SU-DHL-6 (cell line): ENCODE measurements at regions not wholly inside any gene's neighbourhood (a gene's known extent, or its start where the extent isn't known, plus 50 kb on each side); places are given as distances from the start of the nearest gene placed in this dataset.
"Not testable (repeated sequence)": the region's sequence is repeated elsewhere in the genome, so short reads cannot be mapped to it uniquely, and the experiment has no call there.

Experiments
- H2AFZ ChIP-seq: fragments of 200-600 bp; sonication (generic); 2 replicates; pipeline ENCODE4 v1.6.1; 2014; ENCODE audit warnings: low read depth, mild to moderate bottlenecking, moderate library complexity, mixed read lengths, antibody characterized with exemption, low read length; ENCODE audit not compliant: severe bottlenecking
- H3F3A ChIP-seq: fragments of 200-600 bp; shearing (Covaris generic); 2 replicates; pipeline ENCODE4 v1.6.0; 2016; ENCODE audit warnings: antibody characterized with exemption, mild to moderate bottlenecking; ENCODE audit not compliant: insufficient read depth
- H3K27ac ChIP-seq: fragments of 200-600 bp; sonication (generic); 2 replicates; pipeline ENCODE4 v1.5.1; 2016; ENCODE audit warnings: low read depth, mild to moderate bottlenecking, low read length, moderate library complexity, mixed read lengths
- H3K27me3 ChIP-seq: fragments of 200-600 bp; sonication (generic), shearing (Covaris generic); 2 replicates; pipeline ENCODE4 v1.6.0; 2014; ENCODE audit warnings: mild to moderate bottlenecking, low read length
- H3K36me3 ChIP-seq: fragments of 200-600 bp; sonication (generic); 2 replicates; pipeline ENCODE4 v1.6.1; 2014; ENCODE audit warnings: mild to moderate bottlenecking, low read length, mixed read lengths
- H3K4me2 ChIP-seq: fragments of 300-600, 200-600 bp; shearing (Covaris generic), sonication (generic); 2 replicates; pipeline ENCODE4 v1.6.0; 2014; ENCODE audit warnings: low read length, low read depth, mild to moderate bottlenecking; ENCODE audit not compliant: poor library complexity, severe bottlenecking
- H3K4me3 ChIP-seq: fragments of 200-600 bp; sonication (generic); 2 replicates; pipeline ENCODE4 v1.5.1; 2014; ENCODE audit warnings: antibody characterized with exemption, low read length, mild to moderate bottlenecking, mixed read lengths; ENCODE audit not compliant: insufficient read depth, poor library complexity, severe bottlenecking
- H3K79me2 ChIP-seq: fragments of 200-600 bp; sonication (generic); 2 replicates; pipeline ENCODE4 v1.6.1; 2014; ENCODE audit warnings: mild to moderate bottlenecking, low read length, moderate library complexity; ENCODE audit not compliant: insufficient read depth
- H3K9ac ChIP-seq: fragments of 200-600 bp; sonication (generic); 2 replicates; pipeline ENCODE4 v1.7.0; 2014; ENCODE audit warnings: mild to moderate bottlenecking, low read length
- H3K9me2 ChIP-seq: fragments of 200-600 bp; sonication (generic); replicated peaks from 2 replicates; pipeline ENCODE4 v1.6.1; 2014; ENCODE audit warnings: low read length; ENCODE audit not compliant: insufficient read depth
- H3K9me3 ChIP-seq: fragments of 200-600 bp; sonication (generic); 2 replicates; pipeline ENCODE4 v1.6.1; 2014; ENCODE audit warnings: low read length, mixed read lengths; ENCODE audit not compliant: insufficient read depth
- H4K20me1 ChIP-seq: fragments of 200-600 bp; sonication (generic); 2 replicates; pipeline ENCODE4 v1.6.1; 2014; ENCODE audit warnings: low read depth, mild to moderate bottlenecking, antibody characterized with exemption, low read length, moderate library complexity, mixed read lengths
- CTCF ChIP-seq: fragments of 200-600 bp; sonication (generic); IDR thresholded peaks from one replicate; pipeline ENCODE4 v1.5.1; 2017; ENCODE audit warnings: antibody characterized with exemption, mild to moderate bottlenecking, low read length, moderate library complexity; ENCODE audit not compliant: insufficient read depth, poor library complexity, severe bottlenecking
- EZH2phosphoT487 ChIP-seq: fragments of 200-600 bp; sonication (generic), shearing (Covaris generic); conservative IDR thresholded peaks from 2 replicates; pipeline ENCODE4 v1.6.1; 2018; ENCODE audit warnings: mild to moderate bottlenecking, antibody characterized with exemption, low read length, moderate library complexity, mixed read lengths

GRCh38 chr2:20949256-20949655 is 94.6 kb downstream of the APOB start:
- no peaks in the 10 kb centered on the region for H3F3A ChIP-seq
- no peak overlapping the region for H3K4me2 ChIP-seq
- H3K4me3 ChIP-seq, result no peak overlapping the region
- TF ChIP-seq EZH2phosphoT487 (no peak), CTCF (no peak)
- no peaks in the 10 kb centered on the region for H3K9me3 ChIP-seq
- H3K36me3 ChIP-seq, result no peaks in the 10 kb centered on the region
- H3K79me2 ChIP-seq, result no peaks in the 10 kb centered on the region
- no peak overlapping the region for H3K9ac ChIP-seq
- H4K20me1 ChIP-seq, result no peaks in the 10 kb centered on the region
- no peaks in the 10 kb centered on the region for H3K27me3 ChIP-seq
- no peak overlapping the region for H3K27ac ChIP-seq
- no peak overlapping the region for H2AFZ ChIP-seq
- no peaks in the 10 kb centered on the region for H3K9me2 ChIP-seq

DNA sequence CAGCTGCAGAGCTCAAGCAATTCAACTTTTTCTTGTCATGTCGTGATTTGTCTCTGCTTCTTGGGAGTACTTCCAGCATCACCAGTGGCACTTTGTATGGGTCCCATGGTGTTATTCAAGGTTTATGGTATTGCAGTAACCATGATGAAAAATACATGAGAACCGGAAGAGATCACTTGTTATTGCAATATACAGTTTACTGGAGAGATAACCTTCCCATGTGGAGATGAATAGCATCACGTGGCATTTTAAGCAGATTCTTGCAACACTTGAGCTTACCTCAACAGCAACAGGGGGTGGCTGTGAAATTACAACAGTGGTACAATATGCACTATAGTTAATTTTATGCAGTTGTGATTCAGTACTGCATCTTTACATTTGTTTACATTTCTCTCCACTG is 97.4 kb downstream of the APOB start:
- no peak for TF ChIP-seq CTCF
- TF ChIP-seq EZH2phosphoT487, result no peak
- no peaks in the 10 kb centered on the region for H3F3A ChIP-seq
- H3K9me2 ChIP-seq, result no peaks in the 10 kb centered on the region
- no peaks in the 10 kb centered on the region for H3K79me2 ChIP-seq
- H2AFZ ChIP-seq, result no peak overlapping the region
- no peak overlapping the region for H3K9ac ChIP-seq
- H3K36me3 ChIP-seq, result no peaks in the 10 kb centered on the region
- no peak overlapping the region for H3K4me2 ChIP-seq
- no peak overlapping the region for H3K4me3 ChIP-seq
- no peaks in the 10 kb centered on the region for H4K20me1 ChIP-seq
- no peaks in the 10 kb centered on the region for H3K27me3 ChIP-seq
- no peaks in the 10 kb centered on the region for H3K9me3 ChIP-seq
- no peak overlapping the region for H3K27ac ChIP-seq

DNA sequence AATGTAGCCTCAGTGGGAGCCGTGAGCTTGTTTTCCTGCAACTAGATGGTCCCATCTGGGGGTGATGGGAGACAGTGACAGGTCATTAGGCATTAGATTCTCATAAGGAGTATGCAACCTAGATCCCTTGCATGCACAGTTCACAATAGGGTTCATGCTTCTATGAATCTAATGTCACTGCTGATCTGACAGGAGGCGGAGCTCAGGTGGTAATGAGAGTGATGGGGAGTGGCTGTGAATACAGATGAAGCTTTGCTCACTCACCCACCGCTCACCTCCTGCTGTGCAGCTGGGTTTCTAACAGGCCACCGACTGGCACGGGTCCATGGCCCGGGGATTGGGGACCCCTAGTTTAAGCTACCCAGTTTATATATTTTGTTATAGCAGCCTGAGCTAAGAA is 100.2 kb downstream of the APOB start:
- H3K9me3 ChIP-seq, H3K9me2 ChIP-seq, H3K9ac ChIP-seq, H3F3A ChIP-seq, H3K36me3 ChIP-seq, H4K20me1 ChIP-seq, H2AFZ ChIP-seq, H3K4me2 ChIP-seq, H3K27me3 ChIP-seq, H3K4me3 ChIP-seq, H3K27ac ChIP-seq, H3K79me2 ChIP-seq: not testable (repeated sequence)

DNA sequence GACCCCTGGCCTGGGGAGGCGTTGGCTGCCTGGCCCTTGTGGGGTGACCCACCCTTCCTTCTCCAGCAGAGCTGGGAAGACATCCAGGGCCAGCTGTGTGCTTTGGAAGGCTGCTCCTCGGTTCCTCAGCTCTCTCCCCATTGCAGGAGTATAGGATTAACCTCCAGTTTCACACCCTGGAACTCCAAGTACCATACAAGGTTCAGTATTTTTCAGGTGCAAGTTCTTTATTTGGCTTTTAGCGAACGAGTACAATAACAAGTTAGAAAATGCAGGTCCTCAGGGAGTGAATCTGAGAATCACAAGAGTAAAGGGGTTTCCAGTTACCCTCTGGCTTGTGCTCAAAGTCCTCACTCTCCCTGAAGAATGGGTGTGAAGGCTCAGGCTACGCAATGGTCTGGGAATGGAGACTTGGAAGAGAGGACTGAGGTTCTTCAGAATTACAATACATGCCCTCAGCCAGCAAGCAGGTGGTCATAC is 101.2 kb downstream of the APOB start:
- Histone ChIP-seq H3F3A (no peaks in the 10 kb centered on the region), H3K9me2 (no peaks in the 10 kb centered on the region), H3K9me3 (no peaks in the 10 kb centered on the region), H4K20me1 (no peaks in the 10 kb centered on the region), H3K4me3 (no peak overlapping the region), H3K36me3 (no peaks in the 10 kb centered on the region), H3K79me2 (no peaks in the 10 kb centered on the region), H2AFZ (no peak overlapping the region), H3K4me2 (no peak overlapping the region), H3K27me3 (no peaks in the 10 kb centered on the region), H3K27ac (no peak overlapping the region), H3K9ac (no peak overlapping the region)
- TF ChIP-seq EZH2phosphoT487 (no peak), CTCF (no peak)
